ENCODE measurements at regions not wholly inside any gene's neighbourhood (a gene's known extent, or its start where the extent isn't known, plus 50 kb on each side); places are given as distances from the start of the nearest gene placed in this dataset.

DNA sequence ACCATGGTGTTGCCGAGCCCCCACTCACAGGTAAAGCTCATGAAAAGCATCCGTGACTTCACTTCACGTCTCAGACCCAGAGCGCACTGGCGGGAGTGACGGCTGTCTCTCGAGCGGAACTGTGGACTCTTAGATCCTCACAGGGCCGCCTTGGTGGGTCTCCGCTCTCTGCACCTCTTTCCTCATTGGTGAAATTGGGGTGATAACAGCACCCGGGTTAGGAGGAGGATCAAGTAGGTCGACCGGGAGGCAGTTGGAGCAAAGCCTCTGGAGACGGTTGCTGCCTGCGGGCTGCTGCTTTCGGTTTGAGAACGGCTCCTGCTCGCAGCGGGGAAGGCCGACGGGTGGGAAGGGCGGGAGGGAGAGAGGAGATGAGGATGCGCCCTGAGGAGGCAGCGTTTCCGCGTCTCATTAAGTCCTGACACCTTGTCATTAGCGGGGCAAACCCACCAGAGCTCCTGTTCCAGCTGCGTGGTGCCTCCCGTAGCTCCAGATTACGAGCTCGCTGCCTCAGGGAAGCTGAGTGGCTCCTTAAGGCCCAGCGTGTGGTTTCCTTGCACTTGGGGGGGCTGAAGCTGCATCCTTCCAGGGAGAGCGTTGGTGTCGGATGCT is 51.9 kb upstream of the CFAP46 start:
- no peak for TF ChIP-seq POLR2A (IDR thresholded peaks at IDR 0.05; ENCODE audit: low read length)
- no peak for TF ChIP-seq GATA1 (IDR thresholded peaks at IDR 0.05; ENCODE audit: low read depth, low read length)
